ENCODE measurements at regions not wholly inside any gene's neighbourhood (a gene's known extent, or its start where the extent isn't known, plus 50 kb on each side); places are given as distances from the start of the nearest gene placed in this dataset.
"Not testable (repeated sequence)": the region's sequence is repeated elsewhere in the genome, so short reads cannot be mapped to it uniquely, and the experiment has no call there.

DNA sequence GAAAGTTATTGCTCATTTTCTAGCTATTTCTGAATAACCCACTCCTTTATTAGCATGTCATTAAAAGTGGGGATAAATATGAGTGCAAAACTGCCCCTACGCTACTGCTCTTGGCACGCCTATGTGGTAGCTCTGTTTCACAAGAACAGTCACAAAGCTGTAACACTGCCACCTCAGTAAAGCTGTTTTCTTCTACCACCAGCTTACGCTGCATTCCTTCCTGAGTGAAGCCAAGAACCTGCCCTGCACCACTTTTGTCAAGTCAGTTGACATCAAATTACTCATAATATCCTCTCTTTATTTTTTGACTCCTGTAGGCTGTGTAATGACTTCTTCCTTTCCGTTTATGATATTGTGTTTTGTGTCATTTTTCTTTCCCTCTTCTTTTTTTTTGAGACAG lies 1539.7 kb downstream of the RPIA start:
- not testable (repeated sequence) for TF ChIP-seq CTCF, POLR2A (IDR thresholded peaks at IDR 0.05)

Data from adrenal gland (tissue), 5 donors.